HG02973 (cell line): ENCODE measurements at regions not wholly inside any gene's neighbourhood (a gene's known extent, or its start where the extent isn't known, plus 50 kb on each side); places are given as distances from the start of the nearest gene placed in this dataset.

Source experiments
- ATAC-seq: cut with Tn5 transposase; IDR thresholded peaks from one replicate; pipeline ENCODE4 v1.9.1; 2021; ENCODE audit warnings: moderate library complexity; ENCODE audit not compliant: unreplicated experiment

GRCh38 chr1:94646786-94647555 is 105.4 kb upstream of the F3 start:
- ATAC-seq = no peak

GRCh38 chr1:94646141-94646643 is 104.6 kb upstream of the F3 start:
- ATAC-seq = no peak

GRCh38 chr1:94644352-94644751 is 102.8 kb upstream of the F3 start:
- ATAC-seq = no peak

- no peak for ATAC-seq
These were observed 102.3 kb upstream of the F3 start for GRCh38 chr1:94643819-94644218.

GRCh38 chr1:94642617-94643321 is 101.2 kb upstream of the F3 start:
- no peak for ATAC-seq

- ATAC-seq = no peak
These were observed 100.4 kb upstream of the F3 start for GRCh38 chr1:94641990-94642389.

- no peak for ATAC-seq
These were observed 98.6 kb upstream of the F3 start for GRCh38 chr1:94640125-94640524.

GRCh38 chr1:94637121-94637520 is 95.6 kb upstream of the F3 start:
- ATAC-seq = no peak

- no peak for ATAC-seq
These were observed 95.1 kb upstream of the F3 start for GRCh38 chr1:94636624-94637023.

- ATAC-seq = no peak
These were observed 94.5 kb upstream of the F3 start for GRCh38 chr1:94636100-94636499.

- no peak for ATAC-seq
These were observed 93.4 kb upstream of the F3 start for GRCh38 chr1:94634977-94635416.

GRCh38 chr1:94633051-94633450 is 91.5 kb upstream of the F3 start:
- ATAC-seq = no peak

- no peak for ATAC-seq
These were observed 88.0 kb upstream of the F3 start for GRCh38 chr1:94629259-94630181.

GRCh38 chr1:94628499-94628843 is 86.9 kb upstream of the F3 start:
- ATAC-seq = no peak

- no peak for ATAC-seq
These were observed 86.4 kb upstream of the F3 start for GRCh38 chr1:94627771-94628498.

- ATAC-seq = no peak
These were observed 82.6 kb upstream of the F3 start for GRCh38 chr1:94624203-94624602.

- ATAC-seq = no peak
These were observed 82.1 kb upstream of the F3 start for GRCh38 chr1:94623560-94624148.

- ATAC-seq = no peak
These were observed 81.2 kb upstream of the F3 start for GRCh38 chr1:94622757-94623156.

GRCh38 chr1:94621802-94622201 is 80.2 kb upstream of the F3 start:
- ATAC-seq = no peak

- ATAC-seq = no peak
These were observed 79.8 kb upstream of the F3 start for GRCh38 chr1:94621395-94621794.
